ENCODE measurements at regions not wholly inside any gene's neighbourhood (a gene's known extent, or its start where the extent isn't known, plus 50 kb on each side); places are given as distances from the start of the nearest gene placed in this dataset.

- H3K27ac ChIP-seq = no peak overlapping the region
- H3K4me1 ChIP-seq = no peaks in the 10 kb centered on the region
- no peak for DNase-seq (ENCODE audit: low read depth in 1 of 2, low spot score in 1 of 2)
- FAIRE-seq = no peak
- POLR2A ChIA-PET = no interaction called here
- 47% methylated on average over 4 of the region's 6 CpGs for WGBS (ENCODE audit: missing lambda C conversion rate)
- no peak overlapping the region for H3K4me2 ChIP-seq
- H3K4me3 ChIP-seq = no peak overlapping the region
- no peak for ATAC-seq
- no peak for TF ChIP-seq CHD2 (IDR thresholded peaks at IDR 0.05; ENCODE audit: low read length, partially characterized antibody)
- TF ChIP-seq, protein P1, sequence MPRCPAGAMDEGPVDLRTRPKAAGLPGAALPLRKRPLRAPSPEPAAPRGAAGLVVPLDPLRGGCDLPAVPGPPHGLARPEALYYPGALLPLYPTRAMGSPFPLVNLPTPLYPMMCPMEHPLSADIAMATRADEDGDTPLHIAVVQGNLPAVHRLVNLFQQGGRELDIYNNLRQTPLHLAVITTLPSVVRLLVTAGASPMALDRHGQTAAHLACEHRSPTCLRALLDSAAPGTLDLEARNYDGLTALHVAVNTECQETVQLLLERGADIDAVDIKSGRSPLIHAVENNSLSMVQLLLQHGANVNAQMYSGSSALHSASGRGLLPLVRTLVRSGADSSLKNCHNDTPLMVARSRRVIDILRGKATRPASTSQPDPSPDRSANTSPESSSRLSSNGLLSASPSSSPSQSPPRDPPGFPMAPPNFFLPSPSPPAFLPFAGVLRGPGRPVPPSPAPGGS (IDR thresholded peaks at IDR 0.05) = no peak
- no peak for TF ChIP-seq CBX8 (IDR thresholded peaks at IDR 0.05)
- TF ChIP-seq MYC (IDR thresholded peaks at IDR 0.05; ENCODE audit: borderline replicate concordance, low read length) = no peak
- no peak for TF ChIP-seq PHF8 (IDR thresholded peaks at IDR 0.05; ENCODE audit: borderline replicate concordance, low read depth)
- TF ChIP-seq NR3C1 (IDR thresholded peaks at IDR 0.05) = no peak
- TF ChIP-seq ZNF302 (CRISPR knock-in tag; IDR thresholded peaks at IDR 0.05) = no peak
- TF ChIP-seq ZFP36 (IDR thresholded peaks at IDR 0.05; ENCODE audit: borderline replicate concordance, partially characterized antibody) = no peak
- no peak for TF ChIP-seq BHLHE40 (IDR thresholded peaks at IDR 0.05; ENCODE audit: low read depth, low read length)
- H3K9me3 ChIP-seq = peaks cover 10% of the 10 kb centered on the region; the same call in 2 of the 3 replicates
- CTCF ChIA-PET = no interaction called here
These were observed 158.5 kb upstream of the KL start for GRCh38 chr13:32857689-32858088.

DNA sequence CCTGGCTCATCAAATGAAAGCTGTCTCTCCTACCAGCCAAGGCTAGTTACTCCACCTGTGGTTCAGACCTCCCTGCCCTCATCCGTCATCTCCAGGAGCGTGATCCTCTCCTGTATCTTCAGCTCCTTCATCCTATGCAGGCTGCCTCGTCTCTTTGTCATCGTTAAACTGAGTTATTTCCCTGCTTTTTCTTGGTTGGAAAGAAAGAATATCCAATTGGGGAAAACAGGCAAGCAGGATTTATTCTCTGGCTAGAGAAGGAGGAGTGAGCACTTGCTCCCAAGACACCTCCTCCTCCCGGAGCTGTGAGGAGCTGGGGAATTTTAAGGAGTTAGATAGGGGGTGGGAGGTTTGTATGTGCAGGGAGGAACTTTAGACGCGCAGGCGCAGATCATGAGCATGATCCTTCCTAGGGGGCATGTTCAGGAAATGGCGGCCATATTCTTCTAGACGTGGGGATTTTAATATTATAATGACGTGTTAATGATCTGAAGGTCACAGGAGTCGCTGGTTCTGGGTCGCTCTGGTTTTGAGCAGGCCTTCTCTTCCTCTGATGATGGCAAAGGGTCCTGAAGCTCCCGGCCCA, 156.4 kb upstream of the KL start:
- ATAC-seq (no peak), DNase-seq (ENCODE audit: low read depth in 1 of 2, low spot score in 1 of 2) (no peak), FAIRE-seq (no peak)
- POLR2A ChIA-PET = no interaction called here
- no peaks in the 10 kb centered on the region for H3K4me1 ChIP-seq
- 67% methylated on average over 14 of the region's 14 CpGs for WGBS (ENCODE audit: missing lambda C conversion rate)
- H3K4me3 ChIP-seq = no peak overlapping the region
- no peak overlapping the region for H3K4me2 ChIP-seq
- peaks cover 10% of the 10 kb centered on the region; the same call in 2 of the 3 replicates for H3K9me3 ChIP-seq
- no peak overlapping the region for H3K27ac ChIP-seq
- TF ChIP-seq POLR2AphosphoS2 (conservative IDR thresholded peaks at IDR 0.05; ENCODE audit: low read length) = no peak
- TF ChIP-seq RCOR1 (IDR thresholded peaks at IDR 0.05; ENCODE audit: low read depth, low read length) = no peak
- TF ChIP-seq, protein P2, sequence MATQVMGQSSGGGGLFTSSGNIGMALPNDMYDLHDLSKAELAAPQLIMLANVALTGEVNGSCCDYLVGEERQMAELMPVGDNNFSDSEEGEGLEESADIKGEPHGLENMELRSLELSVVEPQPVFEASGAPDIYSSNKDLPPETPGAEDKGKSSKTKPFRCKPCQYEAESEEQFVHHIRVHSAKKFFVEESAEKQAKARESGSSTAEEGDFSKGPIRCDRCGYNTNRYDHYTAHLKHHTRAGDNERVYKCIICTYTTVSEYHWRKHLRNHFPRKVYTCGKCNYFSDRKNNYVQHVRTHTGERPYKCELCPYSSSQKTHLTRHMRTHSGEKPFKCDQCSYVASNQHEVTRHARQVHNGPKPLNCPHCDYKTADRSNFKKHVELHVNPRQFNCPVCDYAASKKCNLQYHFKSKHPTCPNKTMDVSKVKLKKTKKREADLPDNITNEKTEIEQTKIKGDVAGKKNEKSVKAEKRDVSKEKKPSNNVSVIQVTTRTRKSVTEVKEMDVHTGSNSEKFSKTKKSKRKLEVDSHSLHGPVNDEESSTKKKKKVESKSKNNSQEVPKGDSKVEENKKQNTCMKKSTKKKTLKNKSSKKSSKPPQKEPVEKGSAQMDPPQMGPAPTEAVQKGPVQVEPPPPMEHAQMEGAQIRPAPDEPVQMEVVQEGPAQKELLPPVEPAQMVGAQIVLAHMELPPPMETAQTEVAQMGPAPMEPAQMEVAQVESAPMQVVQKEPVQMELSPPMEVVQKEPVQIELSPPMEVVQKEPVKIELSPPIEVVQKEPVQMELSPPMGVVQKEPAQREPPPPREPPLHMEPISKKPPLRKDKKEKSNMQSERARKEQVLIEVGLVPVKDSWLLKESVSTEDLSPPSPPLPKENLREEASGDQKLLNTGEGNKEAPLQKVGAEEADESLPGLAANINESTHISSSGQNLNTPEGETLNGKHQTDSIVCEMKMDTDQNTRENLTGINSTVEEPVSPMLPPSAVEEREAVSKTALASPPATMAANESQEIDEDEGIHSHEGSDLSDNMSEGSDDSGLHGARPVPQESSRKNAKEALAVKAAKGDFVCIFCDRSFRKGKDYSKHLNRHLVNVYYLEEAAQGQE (IDR thresholded peaks at IDR 0.05) = no peak
- no peak for TF ChIP-seq EHF (CRISPR knock-in tag; IDR thresholded peaks at IDR 0.05)
- no peak for TF ChIP-seq CBX8 (IDR thresholded peaks at IDR 0.05)
- no peak for TF ChIP-seq SREBF2 (IDR thresholded peaks at IDR 0.05)
- TF ChIP-seq, protein P3, sequence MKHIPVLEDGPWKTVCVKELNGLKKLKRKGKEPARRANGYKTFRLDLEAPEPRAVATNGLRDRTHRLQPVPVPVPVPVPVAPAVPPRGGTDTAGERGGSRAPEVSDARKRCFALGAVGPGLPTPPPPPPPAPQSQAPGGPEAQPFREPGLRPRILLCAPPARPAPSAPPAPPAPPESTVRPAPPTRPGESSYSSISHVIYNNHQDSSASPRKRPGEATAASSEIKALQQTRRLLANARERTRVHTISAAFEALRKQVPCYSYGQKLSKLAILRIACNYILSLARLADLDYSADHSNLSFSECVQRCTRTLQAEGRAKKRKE (CRISPR knock-in tag; IDR thresholded peaks at IDR 0.05; ENCODE audit: low read depth) = no peak
- no peak for TF ChIP-seq HEYL (CRISPR knock-in tag; IDR thresholded peaks at IDR 0.05)
- no peak for TF ChIP-seq ESRRA (IDR thresholded peaks at IDR 0.05; ENCODE audit: borderline replicate concordance, low read length)
- no peak for TF ChIP-seq CHD4 (IDR thresholded peaks at IDR 0.05; ENCODE audit: borderline replicate concordance)
- TF ChIP-seq TFCP2L1 (CRISPR knock-in tag; IDR thresholded peaks at IDR 0.05) = no peak
- TF ChIP-seq, protein P4, sequence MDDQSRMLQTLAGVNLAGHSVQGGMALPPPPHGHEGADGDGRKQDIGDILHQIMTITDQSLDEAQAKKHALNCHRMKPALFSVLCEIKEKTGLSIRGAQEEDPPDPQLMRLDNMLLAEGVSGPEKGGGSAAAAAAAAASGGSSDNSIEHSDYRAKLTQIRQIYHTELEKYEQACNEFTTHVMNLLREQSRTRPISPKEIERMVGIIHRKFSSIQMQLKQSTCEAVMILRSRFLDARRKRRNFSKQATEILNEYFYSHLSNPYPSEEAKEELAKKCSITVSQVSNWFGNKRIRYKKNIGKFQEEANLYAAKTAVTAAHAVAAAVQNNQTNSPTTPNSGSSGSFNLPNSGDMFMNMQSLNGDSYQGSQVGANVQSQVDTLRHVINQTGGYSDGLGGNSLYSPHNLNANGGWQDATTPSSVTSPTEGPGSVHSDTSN (IDR thresholded peaks at IDR 0.05) = no peak
- TF ChIP-seq RNF2 (IDR thresholded peaks at IDR 0.05; ENCODE audit: borderline replicate concordance, low read depth) = no peak
- TF ChIP-seq E2F6 (IDR thresholded peaks at IDR 0.05; ENCODE audit: borderline replicate concordance, low read depth) = no peak
- no peak for TF ChIP-seq NPAS2 (CRISPR knock-in tag; IDR thresholded peaks at IDR 0.05; ENCODE audit: borderline replicate concordance)
- no peak for TF ChIP-seq EHMT2 (IDR thresholded peaks at IDR 0.05; ENCODE audit: low read depth)
- no peak for TF ChIP-seq USF2 (IDR thresholded peaks at IDR 0.05)
- TF ChIP-seq JUNB (IDR thresholded peaks at IDR 0.05) = no peak
- CTCF ChIA-PET = no interaction called here
